ENCODE measurements at regions not wholly inside any gene's neighbourhood (a gene's known extent, or its start where the extent isn't known, plus 50 kb on each side); places are given as distances from the start of the nearest gene placed in this dataset.

- no peak for DNase-seq
These were observed 66.8 kb upstream of the PLS3 start for GRCh38 chrX:115494161-115494560.

DNA sequence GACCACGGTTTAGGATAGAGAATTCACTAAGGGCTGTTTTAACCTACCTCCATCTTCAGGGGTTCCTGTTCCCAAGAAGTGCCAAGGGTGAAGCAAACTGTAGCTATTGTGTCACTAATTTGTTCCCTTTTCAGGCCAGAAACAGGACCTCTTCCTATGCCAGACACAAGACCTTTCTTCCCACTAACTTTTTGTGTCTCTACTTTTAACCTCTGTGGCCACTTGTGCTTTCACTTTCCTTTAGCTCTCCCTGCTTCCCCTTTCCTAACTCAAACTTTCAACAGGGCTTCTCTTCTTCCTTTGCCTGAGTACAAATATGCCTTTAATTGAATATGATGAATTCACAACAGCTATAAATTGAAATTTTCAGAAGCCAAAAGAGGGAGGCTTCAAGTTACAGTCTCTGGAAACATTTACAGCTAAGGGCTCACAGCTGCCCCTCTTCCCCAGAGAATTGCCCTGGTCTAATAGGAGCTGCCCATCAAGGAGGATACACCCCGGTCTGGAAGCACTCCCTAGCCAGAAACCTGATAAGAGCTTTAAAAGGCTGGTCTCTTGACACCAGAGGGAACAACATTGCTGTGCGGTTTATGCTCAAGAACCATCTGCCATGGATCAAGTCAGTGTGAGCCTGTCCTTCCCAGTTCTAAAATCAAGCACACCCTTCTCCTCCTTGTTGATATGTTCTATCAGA, 61.7 kb upstream of the PLS3 start:
- peak; percentile 0 for DNase-seq

DNA sequence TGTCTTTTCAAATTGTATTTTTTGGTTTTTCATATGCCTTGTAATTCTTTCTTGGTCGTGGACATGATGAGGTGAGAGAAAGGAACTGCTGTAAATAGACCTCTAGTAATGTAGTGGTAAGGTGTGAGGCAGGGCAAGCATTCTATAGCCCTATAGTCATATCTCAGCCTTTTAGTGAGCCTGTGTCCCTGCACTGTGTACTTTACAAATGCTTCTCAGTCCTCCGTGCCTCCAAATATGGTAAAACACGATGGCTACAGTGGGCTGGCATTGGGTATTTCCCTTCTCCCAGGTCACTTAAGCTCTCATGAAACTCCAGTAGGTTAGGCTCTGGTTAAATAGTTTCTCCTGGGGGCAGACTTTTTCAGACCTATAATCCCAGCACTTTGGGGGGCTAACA, 57.9 kb upstream of the PLS3 start:
- DNase-seq, result no peak

DNA sequence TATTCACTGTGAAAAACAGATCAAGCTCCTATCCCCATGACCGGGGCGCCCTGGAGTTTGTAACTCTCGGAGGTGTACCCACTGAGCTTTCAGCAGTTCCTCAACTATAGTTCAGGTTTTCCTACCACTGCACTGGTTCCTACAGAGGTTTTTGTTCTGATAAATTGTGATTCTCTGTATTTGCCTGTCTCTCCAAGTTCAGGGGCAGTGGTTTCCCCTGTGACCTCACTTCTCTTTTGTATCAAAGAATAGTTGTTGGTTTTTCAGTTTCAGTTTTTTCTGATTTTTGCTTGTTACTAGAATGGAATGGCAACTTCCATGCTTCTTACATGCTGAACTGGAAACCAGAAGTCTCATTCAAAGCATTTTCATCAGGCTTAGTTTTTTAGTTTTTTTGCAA, 56.8 kb upstream of the PLS3 start:
- DNase-seq, result no peak

Measured in GDM1 (cell line).